GM12801 (cell line): ENCODE measurements at regions not wholly inside any gene's neighbourhood (a gene's known extent, or its start where the extent isn't known, plus 50 kb on each side); places are given as distances from the start of the nearest gene placed in this dataset.

ENCODE experiments used
- CTCF ChIP-seq: IDR thresholded peaks from one replicate; pipeline ENCODE4 v1.5.1; 2011; ENCODE audit warnings: control low read depth; ENCODE audit not compliant: insufficient read length; ENCODE audit errors: extremely low read depth

GRCh38 chr1:34474566-34474965 lies 280.3 kb upstream of the GJB5 start:
- TF ChIP-seq CTCF = no peak

GRCh38 chr1:34476371-34476770 lies 278.5 kb upstream of the GJB5 start:
- TF ChIP-seq CTCF = no peak

GRCh38 chr1:34477632-34478141 lies 277.2 kb upstream of the GJB5 start:
- no peak for TF ChIP-seq CTCF

- no peak for TF ChIP-seq CTCF
Measured at GRCh38 chr1:34478515-34479076, 276.3 kb upstream of the GJB5 start.

GRCh38 chr1:34479731-34480130 lies 275.1 kb upstream of the GJB5 start:
- TF ChIP-seq CTCF = no peak

- no peak for TF ChIP-seq CTCF
Measured at GRCh38 chr1:34488080-34488708, 266.7 kb upstream of the GJB5 start.

- no peak for TF ChIP-seq CTCF
Measured at GRCh38 chr1:34500451-34500850, 254.4 kb upstream of the GJB5 start.
